K562 (cell line): ENCODE measurements at regions not wholly inside any gene's neighbourhood (a gene's known extent, or its start where the extent isn't known, plus 50 kb on each side); places are given as distances from the start of the nearest gene placed in this dataset.

Experiments used
- ADNP ChIP-seq: fragments of 200-800 bp; sonication (Bioruptor generic); IDR thresholded peaks from 2 replicates; pipeline ENCODE4 v1.6.1; 2016; ENCODE audit warnings: missing genetic modification characterization, missing compliant biosample characterization
- NR3C1 ChIP-seq: sonication (generic); formaldehyde crosslinking; IDR thresholded peaks from 2 replicates; pipeline ENCODE4 v1.8.1; 2022; ENCODE audit warnings: missing genetic modification reagents
- POLR2AphosphoS2 ChIP-seq: IDR thresholded peaks from 2 replicates; pipeline ENCODE4 v1.6.1; 2012; ENCODE audit warnings: low read length, improper control_type of control experiment
- RAD21 ChIP-seq, 2 experiments: fragments of 250-450 bp in 1 of 2; fragments of 450-650 bp in 1 of 2; sonication (Bioruptor Pico) in 1 of 2; formaldehyde crosslinking in 1 of 2; IDR thresholded peaks in 1 of 2; conservative IDR thresholded peaks in 1 of 2; 2 replicates each; pipeline versions ENCODE4 v1.4.0 to v1.8.0; 2020 to 2022; ENCODE audit warnings: mild to moderate bottlenecking in 2 of 2, moderate library complexity in 1 of 2
- ZNF583 ChIP-seq: fragments of 250-450 bp; sonication (Bioruptor Pico); IDR thresholded peaks from 2 replicates; pipeline ENCODE4 v1.4.0; 2020
- TF ChIP-seq, protein P1 (sequence below), 2 experiments: fragments of 450-650 bp; formaldehyde crosslinking in 1 of 2; IDR thresholded peaks; 2 replicates each; pipeline versions ENCODE4 v1.4.0 to v1.6.1; 2014 to 2020; ENCODE audit warnings: mild to moderate bottlenecking in 2 of 2, borderline replicate concordance in 1 of 2, low read depth in 1 of 2
- TF ChIP-seq, protein P2 (sequence below): IDR thresholded peaks from 2 replicates; pipeline ENCODE4 v1.6.1; 2011; ENCODE audit warnings: borderline replicate concordance, low read depth, mild to moderate bottlenecking, moderate library complexity, low read length; ENCODE audit not compliant: insufficient read depth, poor library complexity, severe bottlenecking
- TF ChIP-seq, protein P3 (sequence below), 3 experiments: IDR thresholded peaks in 2 of 3; conservative IDR thresholded peaks in 1 of 3; 2 replicates each; pipeline ENCODE4 v1.5.1; 2011 to 2012; ENCODE audit warnings: low read length in 3 of 3, mild to moderate bottlenecking in 3 of 3, control low read depth in 2 of 3, improper control_type of control experiment in 1 of 3, inconsistent platforms in 1 of 3, low read depth in 1 of 3, mixed read lengths in 1 of 3, moderate library complexity in 1 of 3; ENCODE audit not compliant: insufficient read depth in 2 of 3
- TF ChIP-seq, protein P4 (sequence below): fragments of 450-650 bp; formaldehyde crosslinking; IDR thresholded peaks from 2 replicates; pipeline ENCODE4 v1.4.0; 2020; ENCODE audit warnings: mild to moderate bottlenecking, moderate library complexity

DNA sequence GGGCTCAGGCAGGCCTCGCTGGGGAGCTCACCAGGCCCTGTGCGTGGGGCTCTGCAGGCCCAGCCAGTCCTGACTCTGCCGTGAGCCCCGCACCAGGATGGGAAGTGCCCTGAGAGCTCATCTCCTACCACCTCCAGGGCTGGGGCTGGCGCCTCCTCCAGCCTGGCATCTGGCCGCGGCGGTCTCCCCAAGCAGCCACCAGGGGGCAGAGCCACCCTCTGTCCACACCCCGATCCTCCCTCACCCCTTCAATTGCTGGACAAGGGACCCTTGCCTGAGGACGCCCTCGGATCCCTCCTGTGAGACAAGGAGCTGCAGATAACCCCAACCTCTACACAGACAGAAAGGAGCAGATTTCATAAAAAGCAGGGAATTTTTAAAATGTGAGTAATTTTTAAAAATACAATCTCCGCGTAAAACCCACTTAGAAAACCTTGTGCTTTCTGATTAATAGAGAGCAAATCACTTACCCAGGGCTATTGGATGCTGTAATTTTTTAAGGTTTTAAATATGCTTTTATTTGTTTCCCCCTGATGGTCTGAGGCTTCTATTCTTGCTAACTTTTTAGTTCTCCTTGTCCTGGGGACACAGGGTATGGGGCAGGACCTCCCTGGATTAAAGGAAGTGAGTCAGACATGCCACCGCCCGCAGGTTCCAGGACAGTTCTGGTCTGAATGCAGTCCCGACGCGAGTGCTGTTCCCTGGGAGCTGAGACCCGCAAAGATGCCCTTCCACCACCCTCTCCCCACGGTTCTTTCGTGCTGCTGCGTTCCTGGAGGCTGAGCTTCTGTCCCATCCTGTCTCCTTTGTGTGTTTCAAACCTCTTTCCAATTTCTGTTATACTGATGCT lies 52.3 kb upstream of the CHRNA7 start (continued):
- TF ChIP-seq, protein P1, sequence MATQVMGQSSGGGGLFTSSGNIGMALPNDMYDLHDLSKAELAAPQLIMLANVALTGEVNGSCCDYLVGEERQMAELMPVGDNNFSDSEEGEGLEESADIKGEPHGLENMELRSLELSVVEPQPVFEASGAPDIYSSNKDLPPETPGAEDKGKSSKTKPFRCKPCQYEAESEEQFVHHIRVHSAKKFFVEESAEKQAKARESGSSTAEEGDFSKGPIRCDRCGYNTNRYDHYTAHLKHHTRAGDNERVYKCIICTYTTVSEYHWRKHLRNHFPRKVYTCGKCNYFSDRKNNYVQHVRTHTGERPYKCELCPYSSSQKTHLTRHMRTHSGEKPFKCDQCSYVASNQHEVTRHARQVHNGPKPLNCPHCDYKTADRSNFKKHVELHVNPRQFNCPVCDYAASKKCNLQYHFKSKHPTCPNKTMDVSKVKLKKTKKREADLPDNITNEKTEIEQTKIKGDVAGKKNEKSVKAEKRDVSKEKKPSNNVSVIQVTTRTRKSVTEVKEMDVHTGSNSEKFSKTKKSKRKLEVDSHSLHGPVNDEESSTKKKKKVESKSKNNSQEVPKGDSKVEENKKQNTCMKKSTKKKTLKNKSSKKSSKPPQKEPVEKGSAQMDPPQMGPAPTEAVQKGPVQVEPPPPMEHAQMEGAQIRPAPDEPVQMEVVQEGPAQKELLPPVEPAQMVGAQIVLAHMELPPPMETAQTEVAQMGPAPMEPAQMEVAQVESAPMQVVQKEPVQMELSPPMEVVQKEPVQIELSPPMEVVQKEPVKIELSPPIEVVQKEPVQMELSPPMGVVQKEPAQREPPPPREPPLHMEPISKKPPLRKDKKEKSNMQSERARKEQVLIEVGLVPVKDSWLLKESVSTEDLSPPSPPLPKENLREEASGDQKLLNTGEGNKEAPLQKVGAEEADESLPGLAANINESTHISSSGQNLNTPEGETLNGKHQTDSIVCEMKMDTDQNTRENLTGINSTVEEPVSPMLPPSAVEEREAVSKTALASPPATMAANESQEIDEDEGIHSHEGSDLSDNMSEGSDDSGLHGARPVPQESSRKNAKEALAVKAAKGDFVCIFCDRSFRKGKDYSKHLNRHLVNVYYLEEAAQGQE (IDR thresholded peaks at IDR 0.05; ENCODE audit: borderline replicate concordance) = peak; percentile 61; the same call in 1 of the 2 replicates
- TF ChIP-seq, protein P1 (CRISPR knock-in tag; IDR thresholded peaks at IDR 0.05; ENCODE audit: low read depth) = no peak
- TF ChIP-seq, protein P2, sequence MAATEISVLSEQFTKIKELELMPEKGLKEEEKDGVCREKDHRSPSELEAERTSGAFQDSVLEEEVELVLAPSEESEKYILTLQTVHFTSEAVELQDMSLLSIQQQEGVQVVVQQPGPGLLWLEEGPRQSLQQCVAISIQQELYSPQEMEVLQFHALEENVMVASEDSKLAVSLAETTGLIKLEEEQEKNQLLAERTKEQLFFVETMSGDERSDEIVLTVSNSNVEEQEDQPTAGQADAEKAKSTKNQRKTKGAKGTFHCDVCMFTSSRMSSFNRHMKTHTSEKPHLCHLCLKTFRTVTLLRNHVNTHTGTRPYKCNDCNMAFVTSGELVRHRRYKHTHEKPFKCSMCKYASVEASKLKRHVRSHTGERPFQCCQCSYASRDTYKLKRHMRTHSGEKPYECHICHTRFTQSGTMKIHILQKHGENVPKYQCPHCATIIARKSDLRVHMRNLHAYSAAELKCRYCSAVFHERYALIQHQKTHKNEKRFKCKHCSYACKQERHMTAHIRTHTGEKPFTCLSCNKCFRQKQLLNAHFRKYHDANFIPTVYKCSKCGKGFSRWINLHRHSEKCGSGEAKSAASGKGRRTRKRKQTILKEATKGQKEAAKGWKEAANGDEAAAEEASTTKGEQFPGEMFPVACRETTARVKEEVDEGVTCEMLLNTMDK = peak; percentile 28
- TF ChIP-seq, protein P3, sequence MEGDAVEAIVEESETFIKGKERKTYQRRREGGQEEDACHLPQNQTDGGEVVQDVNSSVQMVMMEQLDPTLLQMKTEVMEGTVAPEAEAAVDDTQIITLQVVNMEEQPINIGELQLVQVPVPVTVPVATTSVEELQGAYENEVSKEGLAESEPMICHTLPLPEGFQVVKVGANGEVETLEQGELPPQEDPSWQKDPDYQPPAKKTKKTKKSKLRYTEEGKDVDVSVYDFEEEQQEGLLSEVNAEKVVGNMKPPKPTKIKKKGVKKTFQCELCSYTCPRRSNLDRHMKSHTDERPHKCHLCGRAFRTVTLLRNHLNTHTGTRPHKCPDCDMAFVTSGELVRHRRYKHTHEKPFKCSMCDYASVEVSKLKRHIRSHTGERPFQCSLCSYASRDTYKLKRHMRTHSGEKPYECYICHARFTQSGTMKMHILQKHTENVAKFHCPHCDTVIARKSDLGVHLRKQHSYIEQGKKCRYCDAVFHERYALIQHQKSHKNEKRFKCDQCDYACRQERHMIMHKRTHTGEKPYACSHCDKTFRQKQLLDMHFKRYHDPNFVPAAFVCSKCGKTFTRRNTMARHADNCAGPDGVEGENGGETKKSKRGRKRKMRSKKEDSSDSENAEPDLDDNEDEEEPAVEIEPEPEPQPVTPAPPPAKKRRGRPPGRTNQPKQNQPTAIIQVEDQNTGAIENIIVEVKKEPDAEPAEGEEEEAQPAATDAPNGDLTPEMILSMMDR (IDR thresholded peaks at IDR 0.05 in 2 of 3, conservative IDR thresholded peaks at IDR 0.05 in 1 of 3; ENCODE audit: insufficient read depth in 2 of 3, low read depth in 1 of 3, low read length in 3 of 3) = peak; percentile 74 to 83 (median 80)
- TF ChIP-seq, protein P4, sequence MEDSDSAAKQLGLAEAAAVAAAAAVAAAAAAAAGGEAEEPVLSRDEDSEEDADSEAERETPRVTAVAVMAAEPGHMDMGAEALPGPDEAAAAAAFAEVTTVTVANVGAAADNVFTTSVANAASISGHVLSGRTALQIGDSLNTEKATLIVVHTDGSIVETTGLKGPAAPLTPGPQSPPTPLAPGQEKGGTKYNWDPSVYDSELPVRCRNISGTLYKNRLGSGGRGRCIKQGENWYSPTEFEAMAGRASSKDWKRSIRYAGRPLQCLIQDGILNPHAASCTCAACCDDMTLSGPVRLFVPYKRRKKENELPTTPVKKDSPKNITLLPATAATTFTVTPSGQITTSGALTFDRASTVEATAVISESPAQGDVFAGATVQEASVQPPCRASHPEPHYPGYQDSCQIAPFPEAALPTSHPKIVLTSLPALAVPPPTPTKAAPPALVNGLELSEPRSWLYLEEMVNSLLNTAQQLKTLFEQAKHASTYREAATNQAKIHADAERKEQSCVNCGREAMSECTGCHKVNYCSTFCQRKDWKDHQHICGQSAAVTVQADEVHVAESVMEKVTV (CRISPR knock-in tag) = 0 out of 2 replicates have a peak, but pooled peaks have one; percentile 30
- no peak for TF ChIP-seq ZNF583 (CRISPR knock-in tag)
- TF ChIP-seq RAD21 (CRISPR knock-in tag; conservative IDR thresholded peaks at IDR 0.05 in 1 of 2, IDR thresholded peaks at IDR 0.05 in 1 of 2) = peak; percentile 40 to 67
- no peak for TF ChIP-seq NR3C1 (CRISPR knock-in tag)
- TF ChIP-seq POLR2AphosphoS2 = no peak
- TF ChIP-seq ADNP (tag) = no peak
- TF ChIP-seq, all 486 proteins: peak for 6
